ENCODE measurements at regions not wholly inside any gene's neighbourhood (a gene's known extent, or its start where the extent isn't known, plus 50 kb on each side); places are given as distances from the start of the nearest gene placed in this dataset.
"Not testable (repeated sequence)": the region's sequence is repeated elsewhere in the genome, so short reads cannot be mapped to it uniquely, and the experiment has no call there.

DNA sequence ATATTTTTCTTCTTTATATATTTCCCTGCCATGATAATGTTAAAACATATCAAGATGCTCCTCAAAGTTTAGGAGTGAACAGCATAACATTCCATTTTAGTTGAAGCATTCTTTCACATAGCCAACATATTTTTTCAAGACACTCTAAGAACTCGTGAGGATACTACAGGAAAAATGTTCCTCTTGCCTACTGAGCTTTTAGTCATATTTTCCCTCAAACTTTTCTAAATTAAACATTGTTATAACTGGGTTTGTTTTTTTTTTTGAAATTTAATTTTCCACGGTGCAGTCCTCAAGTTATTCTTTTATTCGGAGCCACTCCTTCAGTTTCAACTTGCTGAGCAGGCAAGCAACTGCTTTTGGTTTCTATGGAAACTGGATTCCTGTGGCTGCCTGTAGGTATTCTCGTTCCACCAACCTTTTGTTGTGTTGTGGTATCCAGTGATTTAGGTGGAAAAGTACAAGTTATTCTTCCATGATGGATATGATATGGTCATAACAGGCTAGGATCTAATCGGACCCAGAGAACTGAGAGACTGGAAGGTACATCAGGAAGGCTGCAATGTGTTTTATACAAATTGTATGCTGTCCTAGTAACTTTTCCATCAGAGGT, 248.0 kb downstream of the TRIML1 start:
- H3K27ac ChIP-seq (ENCODE audit: low read length) = no peak overlapping the region
- no peaks in the 10 kb centered on the region for H3K9me2 ChIP-seq (replicated peaks; ENCODE audit: insufficient read depth, low read length)
- H3K9ac ChIP-seq (ENCODE audit: low read length) = no peak overlapping the region

DNA sequence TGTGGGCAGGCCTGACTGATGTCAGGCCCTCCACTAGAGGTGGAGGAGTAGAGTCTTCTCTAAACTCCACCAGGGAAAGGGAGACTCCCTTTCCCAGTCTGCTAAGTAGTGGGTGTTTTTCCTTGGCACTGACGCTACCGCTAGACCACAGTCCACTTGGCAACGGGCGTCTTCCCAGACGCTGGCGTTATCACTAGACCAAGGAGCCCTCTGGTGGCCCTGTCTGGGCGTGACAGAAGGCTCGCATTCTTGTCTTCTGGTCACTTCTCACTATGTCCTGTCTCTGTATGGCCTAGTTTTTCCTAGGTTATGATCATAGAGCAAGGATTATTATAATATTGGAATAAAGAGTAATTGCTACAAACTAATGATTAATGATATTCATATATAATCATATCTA, 252.1 kb downstream of the TRIML1 start:
- H3K27me3 ChIP-seq (replicated peaks; ENCODE audit: insufficient read depth, low read length); H3K27ac ChIP-seq (ENCODE audit: low read length); H3K79me2 ChIP-seq (ENCODE audit: low read length); H3K9me3 ChIP-seq (replicated peaks; ENCODE audit: insufficient read depth, low read length); H3K9ac ChIP-seq (ENCODE audit: low read length); H2AFZ ChIP-seq (ENCODE audit: low read length); H3K4me1 ChIP-seq (ENCODE audit: low read length); H3K36me3 ChIP-seq (replicated peaks; ENCODE audit: insufficient read depth, low read length); DNase-seq; H3K4me2 ChIP-seq (ENCODE audit: low read depth, low read length); H3F3A ChIP-seq (ENCODE audit: insufficient read depth, low read length); H3K9me2 ChIP-seq (replicated peaks; ENCODE audit: insufficient read depth, low read length); H3K4me3 ChIP-seq (ENCODE audit: low read length); H4K20me1 ChIP-seq (ENCODE audit: insufficient read depth, low read length): not testable (repeated sequence)

More for the DNA sequence above, 248.0 kb downstream of the TRIML1 start:
- H3K36me3 ChIP-seq (replicated peaks; ENCODE audit: insufficient read depth, low read length) = no peaks in the 10 kb centered on the region
- no peaks in the 10 kb centered on the region for H3K27me3 ChIP-seq (replicated peaks; ENCODE audit: insufficient read depth, low read length)
- no peaks in the 10 kb centered on the region for H4K20me1 ChIP-seq (ENCODE audit: insufficient read depth, low read length)
- H3K4me2 ChIP-seq (ENCODE audit: low read depth, low read length) = no peak overlapping the region
- H2AFZ ChIP-seq (ENCODE audit: low read length) = no peak overlapping the region
- no peaks in the 10 kb centered on the region for H3K4me1 ChIP-seq (ENCODE audit: low read length)
- TF ChIP-seq, protein P1, sequence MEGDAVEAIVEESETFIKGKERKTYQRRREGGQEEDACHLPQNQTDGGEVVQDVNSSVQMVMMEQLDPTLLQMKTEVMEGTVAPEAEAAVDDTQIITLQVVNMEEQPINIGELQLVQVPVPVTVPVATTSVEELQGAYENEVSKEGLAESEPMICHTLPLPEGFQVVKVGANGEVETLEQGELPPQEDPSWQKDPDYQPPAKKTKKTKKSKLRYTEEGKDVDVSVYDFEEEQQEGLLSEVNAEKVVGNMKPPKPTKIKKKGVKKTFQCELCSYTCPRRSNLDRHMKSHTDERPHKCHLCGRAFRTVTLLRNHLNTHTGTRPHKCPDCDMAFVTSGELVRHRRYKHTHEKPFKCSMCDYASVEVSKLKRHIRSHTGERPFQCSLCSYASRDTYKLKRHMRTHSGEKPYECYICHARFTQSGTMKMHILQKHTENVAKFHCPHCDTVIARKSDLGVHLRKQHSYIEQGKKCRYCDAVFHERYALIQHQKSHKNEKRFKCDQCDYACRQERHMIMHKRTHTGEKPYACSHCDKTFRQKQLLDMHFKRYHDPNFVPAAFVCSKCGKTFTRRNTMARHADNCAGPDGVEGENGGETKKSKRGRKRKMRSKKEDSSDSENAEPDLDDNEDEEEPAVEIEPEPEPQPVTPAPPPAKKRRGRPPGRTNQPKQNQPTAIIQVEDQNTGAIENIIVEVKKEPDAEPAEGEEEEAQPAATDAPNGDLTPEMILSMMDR (IDR thresholded peaks at IDR 0.05; ENCODE audit: low read length) = no peak
- TF ChIP-seq EZH2 (optimal IDR thresholded peaks at IDR 0.05; ENCODE audit: low read depth, low read length) (no peak), EZH2phosphoT487 (IDR thresholded peaks at IDR 0.05; ENCODE audit: low read length) (no peak)
- H3K9me3 ChIP-seq (replicated peaks; ENCODE audit: insufficient read depth, low read length) = no peaks in the 10 kb centered on the region
- H3K4me3 ChIP-seq (ENCODE audit: low read length) = no peak overlapping the region
- H3K79me2 ChIP-seq (ENCODE audit: low read length) = no peaks in the 10 kb centered on the region
- H3F3A ChIP-seq (ENCODE audit: insufficient read depth, low read length) = no peaks in the 10 kb centered on the region
- peak; percentile 31 for DNase-seq

DNA sequence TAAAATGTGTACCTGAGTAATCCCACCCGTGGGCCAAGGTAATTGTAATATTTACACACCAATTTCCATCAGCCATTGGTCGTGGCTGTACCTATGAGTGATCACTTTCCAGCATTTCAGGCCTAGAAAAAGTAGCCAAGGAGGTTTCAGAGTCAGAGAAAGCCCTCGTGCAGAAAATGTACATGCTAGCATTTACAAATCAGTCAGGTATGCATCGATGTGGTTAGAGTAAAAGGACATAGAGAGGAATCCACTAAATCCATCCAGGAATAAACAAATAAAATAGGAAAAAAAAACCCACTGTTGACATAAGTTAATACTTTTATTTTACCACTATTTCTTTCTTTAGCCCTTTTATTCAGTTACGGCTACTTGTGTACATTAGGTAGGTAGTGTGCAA, 256.8 kb downstream of the TRIML1 start:
- TF ChIP-seq EZH2phosphoT487 (IDR thresholded peaks at IDR 0.05; ENCODE audit: low read length) (no peak), EZH2 (optimal IDR thresholded peaks at IDR 0.05; ENCODE audit: low read depth, low read length) (no peak)
- TF ChIP-seq, protein P1 (IDR thresholded peaks at IDR 0.05; ENCODE audit: low read length) = no peak
- Histone ChIP-seq H3K4me1 (ENCODE audit: low read length) (no peaks in the 10 kb centered on the region), H3K36me3 (replicated peaks; ENCODE audit: insufficient read depth, low read length) (no peaks in the 10 kb centered on the region), H3K79me2 (ENCODE audit: low read length) (no peaks in the 10 kb centered on the region), H3K4me3 (ENCODE audit: low read length) (no peak overlapping the region), H4K20me1 (ENCODE audit: insufficient read depth, low read length) (no peaks in the 10 kb centered on the region), H3K9ac (ENCODE audit: low read length) (no peak overlapping the region), H3K9me2 (replicated peaks; ENCODE audit: insufficient read depth, low read length) (no peaks in the 10 kb centered on the region), H3K9me3 (replicated peaks; ENCODE audit: insufficient read depth, low read length) (no peaks in the 10 kb centered on the region), H3K27ac (ENCODE audit: low read length) (no peak overlapping the region), H3F3A (ENCODE audit: insufficient read depth, low read length) (no peaks in the 10 kb centered on the region), H3K27me3 (replicated peaks; ENCODE audit: insufficient read depth, low read length) (no peaks in the 10 kb centered on the region), H3K4me2 (ENCODE audit: low read depth, low read length) (no peak overlapping the region), H2AFZ (ENCODE audit: low read length) (no peak overlapping the region)
- no peak for DNase-seq

DNA sequence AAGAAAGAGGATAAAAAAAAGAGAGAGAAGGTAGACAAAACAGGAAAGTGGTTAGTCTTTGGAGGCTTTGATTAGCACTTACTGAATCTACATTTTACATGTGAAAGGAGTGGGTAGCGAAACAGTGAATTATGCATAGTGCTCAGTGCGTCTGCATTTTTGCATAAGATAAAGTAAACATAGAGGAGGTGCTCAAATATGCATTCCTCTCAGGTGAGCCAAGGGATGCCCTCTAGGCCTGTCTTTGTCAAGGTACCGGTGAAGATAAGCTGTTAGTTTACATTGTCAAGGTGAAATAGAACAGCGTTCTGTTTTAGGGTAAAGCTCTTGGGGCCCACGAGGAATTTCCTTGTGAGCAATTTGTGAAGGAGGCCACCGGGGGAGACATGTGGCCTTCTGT, 260.6 kb downstream of the TRIML1 start:
- H3K27me3 ChIP-seq (replicated peaks; ENCODE audit: insufficient read depth, low read length) = no peaks in the 10 kb centered on the region
- H3K4me1 ChIP-seq (ENCODE audit: low read length) = no peaks in the 10 kb centered on the region
- H2AFZ ChIP-seq (ENCODE audit: low read length) = no peak overlapping the region
- no peak overlapping the region for H3K27ac ChIP-seq (ENCODE audit: low read length)
- H3K79me2 ChIP-seq (ENCODE audit: low read length) = no peaks in the 10 kb centered on the region
- H3K4me3 ChIP-seq (ENCODE audit: low read length) = no peak overlapping the region
- DNase-seq = no peak
- no peak overlapping the region for H3K4me2 ChIP-seq (ENCODE audit: low read depth, low read length)
- no peaks in the 10 kb centered on the region for H3K36me3 ChIP-seq (replicated peaks; ENCODE audit: insufficient read depth, low read length)
- H3K9ac ChIP-seq (ENCODE audit: low read length) = no peak overlapping the region
- no peaks in the 10 kb centered on the region for H3F3A ChIP-seq (ENCODE audit: insufficient read depth, low read length)
- no peaks in the 10 kb centered on the region for H3K9me2 ChIP-seq (replicated peaks; ENCODE audit: insufficient read depth, low read length)
- H3K9me3 ChIP-seq (replicated peaks; ENCODE audit: insufficient read depth, low read length) = no peaks in the 10 kb centered on the region
- no peaks in the 10 kb centered on the region for H4K20me1 ChIP-seq (ENCODE audit: insufficient read depth, low read length)
- TF ChIP-seq, protein P1 (IDR thresholded peaks at IDR 0.05; ENCODE audit: low read length) = no peak
- TF ChIP-seq EZH2 (optimal IDR thresholded peaks at IDR 0.05; ENCODE audit: low read depth, low read length) = no peak
- no peak for TF ChIP-seq EZH2phosphoT487 (IDR thresholded peaks at IDR 0.05; ENCODE audit: low read length)
